ENCODE measurements at regions not wholly inside any gene's neighbourhood (a gene's known extent, or its start where the extent isn't known, plus 50 kb on each side); places are given as distances from the start of the nearest gene placed in this dataset.
A peak's percentile ranks its signal among the peaks of the same experiment; 100 is the strongest.

- no peak for DNase-seq (ENCODE audit: low spot score)
Measured at GRCh38 chr4:171169396-171169795, 643.8 kb upstream of the GALNTL6 start.

- DNase-seq (ENCODE audit: low spot score), result no peak
Measured at GRCh38 chr4:171162478-171162877, 650.7 kb upstream of the GALNTL6 start.

DNA sequence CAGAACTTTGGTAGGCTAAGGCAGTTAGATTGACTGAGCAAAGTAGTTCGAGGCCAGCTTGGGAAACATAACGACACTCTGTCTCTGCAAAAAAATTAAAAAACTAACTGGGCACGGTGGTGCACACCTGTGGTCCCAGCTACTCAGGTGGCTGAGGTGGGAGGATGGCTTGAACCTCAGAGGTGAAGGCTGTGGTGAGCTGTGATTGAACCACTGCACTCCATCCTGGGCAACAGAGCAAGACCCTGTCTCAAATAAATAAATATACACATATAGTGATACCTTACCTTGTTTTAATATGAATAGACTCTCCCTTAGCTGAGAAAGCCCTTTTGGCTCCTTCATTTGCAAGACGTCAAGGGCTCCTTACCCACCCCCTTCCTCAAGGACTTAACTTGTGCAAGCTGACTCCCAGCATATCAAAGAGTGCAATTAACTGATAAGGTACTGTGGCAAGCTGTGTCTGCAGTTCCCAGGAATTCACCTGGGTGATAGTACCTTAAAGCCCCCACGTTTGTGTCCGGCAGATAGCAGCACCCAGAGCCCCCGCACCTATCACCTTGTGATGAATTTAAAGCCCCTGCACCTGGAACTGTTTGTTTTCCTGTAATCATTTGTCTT is 655.6 kb upstream of the GALNTL6 start:
- no peak for DNase-seq (ENCODE audit: low spot score)

DNA sequence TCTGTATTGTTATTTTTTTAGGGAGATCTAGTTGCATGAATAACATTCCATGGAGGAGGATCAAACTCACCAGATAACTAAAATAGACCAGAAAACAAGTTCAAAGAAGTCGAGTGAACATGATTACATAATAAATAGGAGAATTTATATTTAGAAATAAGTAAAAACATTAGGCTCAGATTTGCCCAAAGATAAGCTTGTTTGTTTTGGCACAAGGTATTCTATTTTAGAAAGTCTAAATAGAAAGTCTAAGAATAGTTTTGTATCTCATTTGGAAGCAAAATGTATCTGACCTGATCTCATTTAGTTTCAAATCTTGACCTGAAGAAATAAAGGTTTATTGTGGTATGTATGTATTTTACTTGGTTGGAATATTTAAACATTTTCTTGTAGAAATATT is 670.6 kb upstream of the GALNTL6 start:
- no peak for DNase-seq (ENCODE audit: low spot score)

DNA sequence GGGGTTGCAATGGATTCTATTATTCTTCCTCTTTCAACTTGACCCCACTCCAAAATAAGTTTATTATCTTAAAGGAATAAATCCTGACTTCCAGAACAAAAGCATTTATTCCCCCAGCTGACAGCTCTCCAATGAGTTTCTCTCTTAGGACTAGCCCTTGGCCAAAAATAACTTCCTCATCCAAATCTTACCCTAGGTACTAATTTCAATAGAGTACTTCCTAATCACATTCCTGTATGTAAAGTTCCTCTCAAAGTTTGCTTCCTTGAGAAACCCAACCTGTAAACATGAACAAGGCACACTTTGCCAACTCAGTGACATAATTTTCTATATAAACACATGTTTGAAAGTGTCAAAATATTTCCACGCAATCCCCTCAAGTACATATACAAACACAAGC is 671.2 kb upstream of the GALNTL6 start:
- DNase-seq (ENCODE audit: low spot score), result no peak

- DNase-seq (ENCODE audit: low spot score), result peak; percentile 13
Measured at GRCh38 chr4:171130256-171130801, 682.9 kb upstream of the GALNTL6 start.

DNA sequence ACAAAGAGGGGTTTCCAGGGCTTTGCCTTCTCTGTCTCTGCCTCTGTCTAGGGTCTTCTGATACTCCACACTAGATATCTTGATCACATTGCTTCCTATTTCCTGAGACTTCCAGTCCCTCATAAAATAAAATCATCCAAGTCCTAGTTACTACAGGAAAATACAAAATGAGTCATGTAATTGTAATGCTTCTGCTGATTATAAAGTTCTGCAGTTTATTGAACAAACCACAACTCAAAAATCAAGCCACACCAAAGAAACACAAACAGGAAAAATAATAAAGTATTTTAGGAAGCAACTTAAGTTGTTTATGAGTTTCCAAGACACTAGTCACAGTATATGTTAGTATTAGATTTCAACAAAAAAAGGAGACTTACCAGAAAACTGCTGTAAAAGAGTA is 695.1 kb upstream of the GALNTL6 start:
- DNase-seq (ENCODE audit: low spot score), result no peak

DNA sequence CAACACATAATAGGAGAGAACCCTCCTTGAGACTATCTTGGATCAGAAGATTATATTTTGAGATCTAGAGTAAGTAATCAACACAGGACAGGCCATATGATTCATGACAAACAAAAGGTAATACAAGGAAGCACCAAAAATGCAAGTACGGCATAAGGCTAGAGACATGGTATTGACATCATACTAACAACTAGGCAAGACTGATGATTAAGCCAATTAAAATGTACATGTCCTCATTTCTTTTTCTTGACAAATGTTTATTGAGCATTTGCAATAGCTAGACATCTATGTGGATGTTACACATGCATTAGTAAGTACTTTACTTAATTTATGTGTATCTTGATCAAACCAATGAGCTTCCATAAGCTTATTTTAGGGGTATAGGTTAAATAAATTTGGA is 695.7 kb upstream of the GALNTL6 start:
- no peak for DNase-seq (ENCODE audit: low spot score)

- DNase-seq (ENCODE audit: low spot score), result no peak
Measured at GRCh38 chr4:171101845-171102244, 711.4 kb upstream of the GALNTL6 start.

DNA sequence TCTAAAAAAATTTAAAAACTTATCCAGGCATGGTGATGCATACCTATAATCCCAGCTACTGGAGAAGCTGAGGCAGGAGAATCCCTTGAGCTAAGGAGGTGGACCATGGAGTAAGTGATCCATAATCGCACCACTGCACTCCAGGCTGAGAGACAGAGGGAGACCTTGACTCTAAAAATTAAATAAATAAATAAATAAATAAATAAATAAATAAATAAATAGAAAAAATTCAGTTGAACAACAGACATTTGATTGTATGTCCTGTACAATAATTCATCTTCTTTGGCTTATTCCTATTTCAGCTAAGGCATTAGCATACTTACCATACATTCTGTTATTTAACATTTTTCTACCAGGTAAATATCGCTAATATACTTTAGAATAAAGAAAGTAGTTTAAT is 726.1 kb upstream of the GALNTL6 start:
- no peak for DNase-seq (ENCODE audit: low spot score)

- no peak for DNase-seq (ENCODE audit: low spot score)
Measured at GRCh38 chr4:171067422-171067821, 745.8 kb upstream of the GALNTL6 start.

GRCh38 chr4:171049380-171049779 is 763.8 kb upstream of the GALNTL6 start:
- DNase-seq (ENCODE audit: low spot score), result no peak

DNA sequence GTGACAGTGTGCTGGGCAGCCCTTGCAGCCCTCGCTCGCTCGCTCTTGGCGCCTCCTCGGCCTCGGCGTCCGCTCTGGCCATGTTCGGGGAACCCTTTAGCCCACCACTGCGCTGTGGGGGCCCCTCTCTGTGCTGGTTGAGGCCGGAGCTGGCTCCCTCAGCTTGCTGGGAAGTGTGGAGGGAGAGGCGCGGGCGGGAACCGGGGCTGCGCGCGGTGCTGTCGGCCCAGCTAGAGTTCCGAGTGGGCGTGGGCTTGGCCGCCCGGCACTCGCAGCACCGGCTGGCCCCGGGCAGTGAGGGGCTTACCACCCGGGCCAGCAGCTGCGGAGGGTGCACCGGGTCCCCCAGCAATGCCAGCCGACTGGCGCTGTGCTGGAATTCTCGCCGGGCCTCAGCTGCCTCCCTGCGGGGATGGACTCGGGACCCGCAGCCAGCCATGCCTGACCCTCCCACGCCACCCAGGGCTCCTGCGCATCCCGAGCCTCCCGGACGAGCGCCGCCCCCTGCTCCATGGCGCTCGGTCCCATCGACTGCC is 770.1 kb upstream of the GALNTL6 start:
- DNase-seq (ENCODE audit: low spot score), result no peak

DNA sequence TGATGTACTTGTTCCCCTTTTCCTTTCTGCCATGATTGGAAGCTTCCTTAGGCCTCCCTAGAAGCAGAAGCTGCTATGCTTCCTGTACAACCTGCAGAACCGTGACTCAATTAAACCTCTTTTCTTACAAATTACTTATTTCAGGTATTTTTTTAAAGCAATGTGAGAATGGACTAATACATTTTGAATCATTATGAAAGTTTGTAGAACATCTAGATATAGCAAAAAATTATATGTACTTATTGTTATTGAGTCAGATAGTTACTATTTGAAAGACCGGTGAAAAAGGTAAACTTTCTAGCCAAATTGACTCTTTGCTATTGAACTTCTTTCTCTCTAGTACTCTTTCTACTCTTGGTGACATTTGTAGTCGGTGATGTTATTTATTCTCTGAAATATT is 777.3 kb upstream of the GALNTL6 start:
- DNase-seq (ENCODE audit: low spot score), result no peak

GRCh38 chr4:171031338-171031737 is 781.9 kb upstream of the GALNTL6 start:
- DNase-seq (ENCODE audit: low spot score), result no peak

DNA sequence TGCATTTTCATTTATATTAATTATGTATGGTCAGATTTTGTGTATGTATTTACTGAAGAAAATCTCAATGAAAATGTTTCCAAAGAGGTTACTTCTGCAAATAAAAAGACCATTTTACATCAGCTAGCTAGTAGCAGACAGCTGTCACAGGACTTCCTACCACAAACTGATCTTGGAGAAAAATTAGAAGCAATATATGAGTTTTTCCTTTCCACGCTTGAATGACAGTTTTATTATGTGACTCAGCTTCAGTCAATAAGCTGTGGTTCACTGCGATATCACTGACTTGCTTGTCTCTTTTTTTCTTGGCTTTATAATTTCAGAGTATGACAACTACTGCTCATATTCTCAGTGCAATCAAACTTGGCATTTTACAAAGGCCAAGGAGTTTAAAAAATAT is 787.4 kb upstream of the GALNTL6 start:
- DNase-seq (ENCODE audit: low spot score), result no peak

GRCh38 chr4:171025343-171025742 is 787.9 kb upstream of the GALNTL6 start:
- no peak for DNase-seq (ENCODE audit: low spot score)

DNA sequence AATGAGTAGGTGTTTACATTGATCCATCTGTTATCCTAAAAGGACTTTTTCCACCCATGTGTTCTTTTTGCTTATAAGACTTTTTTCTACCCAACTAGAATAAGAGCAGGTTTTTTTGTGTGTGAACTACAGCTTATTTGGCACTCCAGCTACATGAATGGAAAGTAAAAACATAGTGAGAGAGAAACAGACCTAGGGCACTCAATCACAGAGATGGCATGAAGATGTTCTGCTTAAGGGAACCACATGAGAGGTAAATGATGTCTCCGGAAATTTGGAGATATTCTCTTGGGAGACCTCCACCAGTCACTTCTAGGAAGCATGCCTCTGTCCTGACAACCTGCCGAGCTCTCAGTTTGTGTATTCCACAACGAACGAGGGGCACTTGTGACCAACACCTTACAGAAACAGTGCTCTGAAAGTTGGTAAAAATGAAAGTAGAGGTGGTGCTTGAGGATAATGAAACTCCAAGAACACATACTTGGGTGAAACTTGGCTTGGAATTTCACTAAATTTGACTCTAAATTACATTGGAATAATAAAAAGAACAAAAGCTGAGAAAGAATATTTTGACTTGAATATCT is 788.4 kb upstream of the GALNTL6 start:
- no peak for DNase-seq (ENCODE audit: low spot score)

DNA sequence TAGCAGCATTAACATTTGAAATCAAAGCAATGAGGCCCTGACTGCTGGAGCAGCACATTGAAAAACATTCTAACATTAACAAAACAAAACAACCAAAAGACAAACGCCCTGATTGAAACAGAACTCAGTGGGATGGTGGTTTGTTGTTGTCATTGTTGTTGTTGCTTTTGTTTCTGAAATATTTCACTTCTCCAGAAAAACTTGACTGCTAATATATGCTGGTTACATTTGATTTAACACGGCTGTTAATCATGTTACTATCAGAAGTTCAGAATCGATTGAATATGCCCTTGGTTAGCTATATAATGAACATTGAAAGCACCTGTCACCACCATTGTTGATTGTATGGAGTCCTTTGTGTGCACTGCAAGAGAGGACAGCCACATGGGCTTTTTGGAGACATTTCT is 790.4 kb upstream of the GALNTL6 start:
- no peak for DNase-seq (ENCODE audit: low spot score)

DNA sequence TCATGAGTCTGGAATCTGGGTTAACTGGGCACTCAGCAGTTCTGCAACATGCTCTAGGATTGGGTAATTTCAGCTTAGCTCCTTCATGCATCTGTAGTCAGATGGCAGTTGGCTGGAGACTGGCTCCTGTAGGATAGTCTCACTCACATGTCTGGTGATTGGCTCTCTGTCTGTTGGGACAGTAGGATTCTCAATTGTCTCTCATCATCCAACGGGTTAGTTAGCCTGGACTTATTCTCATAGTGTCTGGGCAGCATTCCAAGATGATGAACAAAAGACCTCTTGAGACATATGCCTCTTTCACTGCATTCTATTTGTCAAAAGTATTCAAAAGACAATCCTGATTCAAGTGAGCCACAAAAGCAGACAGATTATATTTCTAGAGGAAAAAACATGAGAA is 795.6 kb upstream of the GALNTL6 start:
- no peak for DNase-seq (ENCODE audit: low spot score)

DNA sequence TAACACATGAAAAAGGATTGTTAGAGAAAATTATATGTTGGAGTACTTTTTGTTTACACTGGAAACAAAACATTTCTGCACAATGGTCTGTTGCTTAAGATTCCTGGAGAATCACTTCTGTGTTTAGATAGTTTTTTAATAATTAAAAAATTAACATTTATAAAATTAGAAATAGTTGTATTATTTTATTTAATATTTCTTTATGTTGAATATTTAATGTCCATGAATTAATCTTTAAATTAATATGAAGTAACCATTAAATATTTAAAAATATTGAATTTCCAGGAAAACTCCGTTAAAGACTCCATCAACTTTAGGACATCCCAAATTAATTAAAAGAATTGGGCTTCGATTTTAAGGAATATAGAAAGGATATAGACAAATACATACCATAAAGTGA is 797.1 kb upstream of the GALNTL6 start:
- no peak for DNase-seq (ENCODE audit: low spot score)

GRCh38 chr4:171015441-171015840 is 797.8 kb upstream of the GALNTL6 start:
- no peak for DNase-seq (ENCODE audit: low spot score)

DNA sequence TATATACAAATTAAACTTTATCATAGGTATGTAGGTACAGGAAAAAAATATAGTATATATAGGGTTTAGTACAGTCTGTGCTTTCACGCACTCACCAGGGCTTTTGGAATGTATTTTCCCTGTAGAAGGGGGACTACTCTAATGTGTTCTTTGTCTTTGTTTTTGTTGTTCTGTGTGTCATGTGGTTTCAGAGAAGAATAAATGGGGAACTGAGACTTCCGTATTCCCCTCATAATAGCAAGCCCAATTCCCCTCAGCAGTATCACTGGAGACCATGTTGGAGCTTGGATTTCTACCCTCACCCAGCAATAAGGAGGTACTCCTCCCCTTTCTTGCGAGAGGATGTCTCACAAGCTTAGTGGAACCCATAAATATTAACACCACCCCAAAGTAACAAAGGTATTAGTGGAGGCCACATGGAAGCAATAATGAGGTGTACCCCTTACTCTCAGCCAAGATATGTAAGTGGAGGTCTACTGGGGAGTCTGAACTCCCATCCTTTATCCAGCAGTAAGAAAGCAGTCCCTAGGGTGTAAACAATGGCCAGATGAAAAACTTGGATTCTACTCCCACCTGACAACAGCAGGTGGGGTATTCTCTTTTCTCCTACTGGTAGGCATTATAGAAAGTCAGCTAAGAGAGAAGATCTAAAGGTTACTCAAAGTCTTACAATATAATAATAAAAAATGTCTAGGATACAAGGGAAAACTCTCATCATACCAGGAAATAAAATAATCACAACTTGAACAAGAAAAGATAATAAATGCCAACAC is 805.4 kb upstream of the GALNTL6 start:
- no peak for DNase-seq (ENCODE audit: low spot score)

Measured in SK-N-DZ (cell line).